NCI-H128 (cell line): ENCODE measurements at regions not wholly inside any gene's neighbourhood (a gene's known extent, or its start where the extent isn't known, plus 50 kb on each side); places are given as distances from the start of the nearest gene placed in this dataset.

Experiments used
- DNase-seq: peaks from one replicate; lab custom pipeline; 2025; ENCODE audit not compliant: unreplicated experiment; lab: John Stamatoyannopoulos, UW

DNA sequence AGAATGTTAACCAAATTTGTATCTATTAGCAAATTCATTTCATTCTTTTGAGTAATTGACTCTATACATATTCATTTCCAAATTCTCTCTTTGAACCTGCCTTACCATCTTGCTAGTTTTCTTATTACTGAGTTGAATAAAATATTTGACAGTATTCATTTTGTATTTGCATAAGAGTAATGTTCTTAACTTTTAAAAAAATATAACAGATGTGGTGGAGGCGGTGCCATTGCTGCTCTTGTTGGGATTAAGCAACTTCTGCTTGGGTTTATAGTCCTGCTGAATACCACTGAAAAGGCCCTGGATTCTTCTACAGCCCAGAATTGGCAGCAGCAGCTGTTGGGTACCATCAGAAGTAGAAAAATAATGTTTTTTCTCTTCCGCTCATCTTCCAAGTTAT lies 148.9 kb upstream of the PEX5L start:
- no peak for DNase-seq

DNA sequence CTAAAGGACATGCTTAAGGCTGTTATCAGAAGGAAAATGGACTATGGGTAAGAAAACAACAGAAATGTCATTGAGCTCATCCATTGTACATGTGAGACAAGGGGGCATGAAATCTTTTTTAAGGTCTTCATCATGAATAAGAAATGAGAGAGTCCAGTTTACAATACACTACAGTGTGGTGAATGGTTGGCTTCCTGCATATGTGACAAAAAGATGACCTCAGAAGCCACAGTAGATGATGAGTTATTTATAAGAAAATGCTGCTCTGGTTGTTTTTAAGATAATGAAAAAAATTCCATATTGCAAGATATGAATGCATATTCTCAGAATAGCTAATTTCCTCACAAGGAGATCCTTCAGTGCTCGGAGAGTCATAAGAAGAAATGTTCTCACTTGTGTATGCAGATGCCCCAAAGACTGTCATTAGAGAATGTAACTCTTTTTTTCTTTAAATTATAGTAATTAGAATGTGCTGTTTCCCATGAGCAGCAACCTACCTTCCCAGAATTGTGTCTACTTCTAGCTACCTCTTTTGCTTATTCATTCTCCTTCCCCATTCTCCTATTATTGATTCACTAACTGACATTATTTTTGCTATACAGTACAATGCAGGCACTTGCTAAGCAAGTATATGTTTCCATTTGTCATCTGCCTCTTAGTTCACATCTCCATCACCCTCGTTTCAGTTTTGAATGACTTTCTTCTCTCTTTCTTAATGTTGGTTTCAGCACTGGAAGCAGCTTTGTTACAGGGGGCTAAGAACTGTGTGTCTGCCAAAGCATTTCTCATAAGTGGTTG lies 152.0 kb upstream of the PEX5L start:
- no peak for DNase-seq

DNA sequence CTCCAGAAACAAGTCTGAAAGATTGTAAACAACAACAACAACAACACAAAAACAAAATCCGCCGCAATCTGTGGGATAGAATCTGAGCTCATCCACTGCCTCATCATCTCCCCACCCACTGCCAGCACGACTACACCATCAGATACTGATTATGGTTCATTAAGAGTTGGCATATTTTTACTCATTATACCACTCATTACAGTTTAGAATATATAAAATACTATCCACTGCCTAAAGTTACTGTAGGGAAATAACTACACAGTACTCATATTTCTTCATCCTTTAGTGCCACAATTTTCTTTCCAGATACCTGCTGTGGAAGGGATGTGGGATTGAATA lies 152.5 kb upstream of the PEX5L start:
- no peak for DNase-seq

DNA sequence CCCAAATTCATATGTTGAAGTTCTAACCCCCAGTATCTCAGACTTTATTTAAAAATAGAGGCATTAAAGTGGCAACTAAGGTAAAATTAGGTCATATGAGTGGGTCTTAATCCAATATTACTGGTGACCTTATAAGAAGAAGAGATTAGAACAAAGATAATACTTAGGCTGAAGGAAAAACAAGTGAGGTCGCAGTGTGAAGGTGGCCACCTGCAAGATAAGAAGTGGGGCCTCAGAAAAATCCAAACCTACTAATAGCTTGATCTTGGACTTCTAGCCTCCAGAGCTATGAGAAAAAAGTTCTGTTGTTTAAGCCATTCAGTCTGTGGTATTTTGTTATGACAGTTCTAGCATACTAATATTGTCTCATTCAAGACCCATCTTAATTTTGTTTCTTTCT lies 159.9 kb upstream of the PEX5L start:
- no peak for DNase-seq

DNA sequence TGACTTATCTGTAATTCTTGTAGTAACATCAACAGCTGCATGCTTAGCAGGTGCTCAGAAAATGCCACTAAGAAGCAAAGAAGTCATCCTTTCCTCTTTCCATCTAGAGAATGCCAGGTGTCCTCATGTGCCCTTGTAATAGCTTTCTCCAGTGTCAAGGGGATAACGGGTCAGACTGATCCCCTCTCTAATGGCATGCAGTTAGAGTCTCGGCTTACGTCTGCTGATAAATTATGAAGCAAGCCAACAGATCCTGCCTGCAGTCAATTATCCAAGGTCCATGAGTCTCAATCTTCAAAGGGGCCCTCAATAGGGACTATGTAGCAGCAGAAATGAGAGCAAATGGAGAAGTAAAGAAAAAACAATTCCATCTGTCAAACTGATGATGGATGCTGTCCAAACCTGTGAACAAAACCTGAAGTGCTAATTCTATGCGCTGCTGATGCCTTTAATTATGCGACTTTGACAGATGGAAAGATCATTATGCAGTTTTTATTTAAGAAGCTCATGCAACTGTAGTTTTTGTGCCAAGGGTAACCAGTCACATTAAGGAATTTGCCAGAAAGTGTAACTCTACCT lies 162.8 kb upstream of the PEX5L start:
- no peak for DNase-seq

DNA sequence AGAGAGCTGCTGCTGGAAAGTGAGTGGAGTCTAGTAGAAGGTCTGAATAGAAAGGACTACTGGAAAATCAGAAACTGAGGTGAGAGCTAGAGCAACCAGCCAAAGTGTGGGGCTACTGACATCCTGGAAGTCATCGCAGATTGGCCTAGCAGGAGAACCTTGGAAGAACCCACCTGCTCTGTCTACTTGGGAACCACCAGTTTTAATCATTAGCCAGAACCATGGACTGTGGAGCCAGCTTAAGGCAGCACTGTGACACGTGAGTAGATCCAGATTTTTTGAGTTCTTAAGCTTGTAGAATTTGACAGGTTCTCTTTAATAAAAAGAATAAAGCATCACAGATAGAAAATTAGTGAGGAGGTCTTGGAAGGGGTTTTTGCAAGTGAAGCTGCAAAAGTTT lies 179.1 kb upstream of the PEX5L start:
- no peak for DNase-seq

DNA sequence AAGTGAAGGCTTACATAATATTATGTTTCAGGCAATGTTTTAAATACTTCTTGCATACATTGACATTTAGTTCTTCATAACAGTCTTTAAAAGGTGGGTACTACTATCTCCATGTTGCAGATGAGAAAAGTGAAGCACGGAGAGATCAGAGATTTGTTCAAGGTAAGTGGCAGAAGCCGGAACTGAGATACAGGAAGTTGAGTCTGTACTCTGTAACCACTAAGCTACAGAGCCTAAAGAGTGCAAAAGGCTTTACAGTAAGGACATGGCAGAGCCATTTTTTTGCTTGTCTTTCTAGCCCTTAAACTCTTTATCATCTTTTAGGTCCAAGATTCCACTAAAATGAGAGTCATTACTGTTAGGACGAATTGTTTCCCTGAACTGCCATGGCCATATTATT lies 186.5 kb upstream of the PEX5L start:
- no peak for DNase-seq

DNA sequence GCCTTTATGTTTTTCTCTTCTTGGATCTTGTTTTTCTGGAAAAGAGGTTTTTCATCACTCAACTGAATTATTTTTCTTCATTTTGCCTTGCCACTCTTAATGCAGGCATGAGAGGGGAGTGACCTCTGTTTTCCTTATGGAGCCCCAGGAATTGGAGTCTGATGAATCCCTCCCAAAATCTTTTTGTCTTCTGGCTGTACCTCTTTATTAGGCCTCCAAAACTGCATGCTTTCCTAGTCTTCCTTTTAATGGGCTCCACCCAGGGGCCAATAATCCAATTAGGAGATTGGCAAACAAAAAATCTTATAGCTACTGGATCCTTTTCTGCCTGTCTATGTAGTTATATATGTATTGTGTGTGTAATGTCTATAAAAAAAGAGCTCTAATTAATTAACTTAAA lies 192.4 kb upstream of the PEX5L start:
- DNase-seq, result no peak

DNA sequence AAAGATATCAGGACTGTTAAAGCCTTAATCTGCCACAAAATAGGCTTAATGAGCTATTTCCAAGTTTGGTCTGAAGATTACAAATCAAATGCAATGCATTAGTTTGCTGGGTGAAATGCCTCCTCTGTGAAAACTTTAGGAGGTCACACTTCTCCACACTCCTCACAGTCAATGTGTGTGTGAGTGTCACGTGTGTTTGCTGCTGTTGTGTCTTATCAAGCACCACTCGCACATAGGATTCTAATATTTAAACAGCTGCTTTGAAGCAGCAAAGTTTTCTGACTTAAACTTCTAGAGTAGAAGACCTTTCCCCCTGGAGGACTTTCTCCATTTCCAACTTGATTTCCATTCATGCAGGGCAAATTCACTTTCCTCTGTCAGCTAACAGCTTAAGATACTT lies 203.2 kb upstream of the PEX5L start:
- DNase-seq, result no peak

DNA sequence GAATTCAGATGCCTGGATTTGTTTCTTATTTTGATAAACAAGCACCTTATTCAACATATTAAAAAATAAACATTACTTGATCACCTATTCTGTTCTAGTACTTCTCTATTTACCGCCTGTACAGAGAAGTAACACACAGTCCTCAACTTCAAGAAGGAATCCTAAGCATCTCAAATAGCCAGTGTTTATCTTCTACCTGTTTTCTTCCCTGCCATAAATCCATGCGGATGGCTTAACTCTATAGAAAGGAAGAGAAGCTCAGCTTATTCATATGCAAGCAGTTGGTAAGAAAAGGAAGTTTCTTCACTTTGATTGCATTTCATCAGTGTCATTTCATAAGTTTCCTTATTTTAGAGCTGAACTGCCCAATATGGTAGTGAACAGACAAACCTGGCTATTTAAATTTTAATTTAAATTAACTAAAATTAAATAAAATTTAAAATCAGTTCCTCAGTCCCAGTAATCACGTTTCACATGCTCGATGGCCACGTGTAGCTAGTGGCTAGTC lies 210.0 kb upstream of the PEX5L start:
- no peak for DNase-seq

DNA sequence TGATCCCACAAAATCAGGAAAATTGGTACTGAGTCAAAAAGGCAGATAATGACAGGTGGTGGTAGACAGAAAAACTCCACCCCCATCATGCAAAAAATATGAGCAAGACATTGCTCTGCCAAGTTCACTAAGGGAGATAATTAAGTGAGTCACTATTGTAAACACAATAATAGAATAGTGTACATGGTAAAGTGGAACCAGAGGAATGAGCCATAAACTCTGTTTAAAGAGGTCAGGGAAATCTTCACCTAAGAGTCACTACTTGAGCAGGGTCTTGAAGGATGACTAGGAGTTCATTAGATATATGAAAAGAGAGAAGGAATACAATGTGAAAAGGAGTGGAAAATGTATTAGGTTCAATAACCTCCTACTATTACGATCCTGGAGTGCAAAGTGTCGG lies 213.4 kb upstream of the PEX5L start:
- DNase-seq, result no peak

DNA sequence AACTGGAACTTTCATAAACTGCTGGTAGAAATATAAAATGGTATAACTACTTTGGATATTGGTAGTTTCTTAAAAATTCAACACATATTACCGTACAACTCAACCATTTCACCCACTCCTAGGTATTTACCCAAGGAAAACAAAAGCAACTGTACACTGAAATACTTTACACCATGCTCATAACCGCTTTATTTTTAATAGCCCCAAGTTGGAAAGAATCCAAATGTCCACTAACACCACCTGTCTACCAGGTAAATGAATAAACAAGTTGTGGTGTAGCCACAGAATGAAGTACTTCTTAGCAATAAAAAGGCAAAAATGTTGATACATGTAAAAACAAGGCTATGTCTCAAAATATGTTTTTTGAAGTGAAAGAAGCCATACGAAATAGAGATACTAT lies 215.9 kb upstream of the PEX5L start:
- DNase-seq, result peak; percentile 12

DNA sequence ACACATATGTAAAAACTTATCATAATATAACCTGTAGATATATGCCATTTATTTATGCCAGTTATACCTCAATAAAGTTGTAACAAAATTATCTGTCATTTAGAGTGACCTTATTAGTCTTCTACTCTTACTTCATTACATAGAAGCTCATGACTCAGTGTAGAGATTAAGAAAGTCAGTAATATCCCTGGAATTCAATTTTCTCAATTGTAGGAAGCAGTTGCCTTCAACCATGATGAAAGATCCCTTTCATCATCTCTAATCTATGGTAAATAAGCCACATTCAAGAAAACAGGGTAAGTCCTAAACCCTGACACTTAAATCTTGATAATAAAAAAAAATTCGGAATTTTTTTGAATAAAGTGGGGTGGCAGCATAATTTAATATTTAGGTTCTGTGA lies 216.5 kb upstream of the PEX5L start:
- no peak for DNase-seq

DNA sequence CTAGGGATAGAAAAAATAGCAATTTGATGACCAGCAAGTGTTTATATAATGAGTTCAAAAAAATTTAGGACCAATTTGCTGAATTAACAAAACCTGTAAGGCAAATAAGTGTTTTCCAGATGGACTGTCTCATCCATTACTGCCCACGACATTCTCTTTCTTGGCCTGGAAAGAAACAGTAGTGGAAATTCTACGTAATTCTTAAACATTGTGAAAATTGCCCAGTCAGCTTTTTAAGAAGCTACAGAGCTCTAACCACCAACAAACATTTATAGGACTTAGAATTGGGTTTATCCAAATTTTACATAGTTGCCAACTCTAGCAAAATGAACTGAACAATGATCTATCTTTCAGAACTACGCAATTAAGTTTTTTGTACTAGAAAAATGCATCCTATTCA lies 227.7 kb upstream of the PEX5L start:
- DNase-seq, result no peak

DNA sequence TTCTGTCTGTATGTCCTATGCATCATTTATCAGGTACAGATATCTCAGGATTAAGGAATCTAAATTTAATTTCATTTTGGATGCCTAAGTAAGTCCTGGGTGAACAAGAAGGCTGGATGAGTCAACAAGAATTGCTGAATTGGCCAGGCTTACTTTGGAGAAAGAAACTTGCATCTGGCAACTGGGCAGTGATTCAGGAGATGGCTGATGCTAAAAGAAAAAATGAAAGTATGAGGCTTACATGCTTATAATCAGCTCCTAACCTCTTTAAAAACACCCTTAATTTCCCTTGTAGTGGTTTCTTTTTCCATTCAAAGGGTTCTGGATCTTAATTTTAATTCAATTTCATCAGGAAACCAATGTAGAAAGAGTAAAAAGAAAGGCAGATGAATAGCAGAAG lies 228.8 kb upstream of the PEX5L start:
- no peak for DNase-seq

DNA sequence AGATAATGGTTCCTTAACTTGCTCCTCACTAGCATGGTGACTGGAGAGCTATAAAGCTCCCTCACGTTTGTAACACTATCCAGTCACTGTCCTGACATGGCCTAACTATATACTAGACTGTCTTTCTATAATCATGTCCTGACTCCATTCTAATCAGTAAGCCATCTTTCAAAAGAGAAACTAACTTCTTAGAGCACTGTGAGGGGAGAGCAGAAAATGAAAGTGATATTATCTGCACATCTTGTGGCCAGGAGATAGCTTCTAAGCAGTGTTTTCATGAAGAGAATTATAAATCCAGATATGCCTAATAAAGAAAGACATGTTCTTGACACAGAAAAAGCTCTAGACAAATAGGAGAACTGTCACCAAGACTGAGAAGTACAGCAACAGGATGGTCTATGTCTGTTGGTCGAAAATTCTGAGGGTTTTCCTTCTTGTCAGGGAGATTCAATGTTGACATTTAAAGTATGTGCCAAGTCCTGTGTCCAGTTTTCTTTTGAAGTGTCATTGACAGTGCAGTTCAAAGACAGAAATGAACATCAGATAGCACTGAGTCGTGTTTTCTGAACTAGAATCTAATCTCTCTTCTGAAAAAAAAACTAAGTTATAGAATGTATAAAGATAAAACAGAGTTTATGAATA lies 230.6 kb upstream of the PEX5L start:
- DNase-seq, result no peak

DNA sequence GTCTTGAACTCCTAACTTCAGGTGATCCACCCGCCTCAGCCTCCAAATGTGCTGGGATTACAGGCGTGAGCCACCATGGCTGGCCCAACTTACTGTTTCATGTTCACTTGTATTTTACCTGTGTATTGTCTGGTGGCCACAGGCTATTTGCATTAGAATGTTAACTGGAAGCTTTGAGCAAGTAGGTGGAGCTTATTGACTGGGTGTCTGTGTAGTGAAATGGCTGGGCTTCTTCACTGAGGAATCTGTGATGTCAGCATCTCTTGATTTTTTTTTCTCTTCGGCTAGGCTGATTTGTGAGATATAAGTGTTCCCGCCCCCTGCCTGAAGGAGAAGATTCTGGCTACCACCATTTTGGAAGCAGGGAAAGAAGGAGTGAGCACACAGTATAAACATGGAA lies 237.8 kb upstream of the PEX5L start:
- no peak for DNase-seq

DNA sequence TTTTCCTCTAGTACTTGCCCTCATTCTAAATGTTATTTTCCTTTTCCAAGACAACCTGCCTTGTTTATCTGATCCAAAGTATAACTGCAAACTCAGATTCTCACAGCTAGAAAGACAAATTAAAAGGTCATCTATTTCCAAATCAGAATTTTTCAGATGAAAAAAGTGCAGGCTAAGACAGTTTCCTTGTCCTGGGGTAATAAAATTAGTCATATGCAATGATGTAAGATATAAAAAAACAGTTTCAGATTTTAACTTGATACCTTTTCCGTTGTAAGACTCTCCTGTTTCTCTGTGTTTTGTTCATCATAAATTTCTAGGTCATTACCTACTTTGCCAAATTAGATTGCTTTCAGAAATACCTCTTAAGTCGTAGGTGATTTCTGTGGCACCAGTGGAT lies 238.4 kb upstream of the PEX5L start:
- no peak for DNase-seq

DNA sequence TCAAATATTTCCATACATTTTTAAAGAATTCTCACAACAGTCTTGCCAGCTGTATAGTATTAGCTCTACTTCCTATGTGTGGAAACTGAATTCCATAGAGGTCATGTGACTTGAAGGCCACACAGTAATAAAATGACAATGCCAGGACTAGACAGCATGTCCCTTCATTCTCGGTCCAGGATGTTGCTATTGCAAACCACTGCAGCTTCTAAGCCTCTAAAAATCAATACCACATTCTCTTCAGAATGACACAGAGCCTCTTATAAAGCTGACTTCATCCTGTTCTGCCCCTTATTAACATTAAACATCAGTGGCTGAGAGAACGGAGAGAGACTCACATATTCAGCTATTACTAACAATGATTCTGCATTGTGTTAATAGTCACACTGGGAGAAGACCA lies 240.3 kb upstream of the PEX5L start:
- no peak for DNase-seq

DNA sequence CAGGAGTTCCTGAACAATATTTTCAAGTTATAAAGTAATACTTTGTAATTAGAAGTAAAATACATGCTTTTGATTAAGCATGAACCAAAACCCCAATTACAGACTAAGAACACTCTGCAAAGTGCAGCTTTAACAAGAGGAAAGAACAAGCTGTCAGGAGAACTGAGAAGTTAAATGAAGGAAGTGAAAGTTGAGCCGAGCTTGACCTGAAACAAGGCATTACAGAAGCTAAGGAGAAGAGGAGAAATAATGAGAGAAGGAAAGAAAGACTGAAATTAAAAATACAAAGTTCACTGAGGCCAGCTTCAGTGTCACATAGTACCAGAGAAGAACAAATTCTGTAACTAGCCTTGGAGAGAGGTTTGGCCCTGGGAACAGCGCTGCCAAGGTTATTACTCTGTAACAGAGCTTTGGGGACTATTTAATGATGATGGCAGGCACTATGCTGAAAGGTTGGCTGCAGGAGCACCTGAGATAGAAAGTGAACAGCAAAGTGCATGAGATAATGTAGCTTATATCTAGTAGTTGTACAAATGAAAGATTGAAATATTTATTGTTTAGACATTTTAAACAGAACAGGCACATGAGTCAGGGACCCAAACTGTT lies 241.9 kb upstream of the PEX5L start:
- DNase-seq, result no peak

DNA sequence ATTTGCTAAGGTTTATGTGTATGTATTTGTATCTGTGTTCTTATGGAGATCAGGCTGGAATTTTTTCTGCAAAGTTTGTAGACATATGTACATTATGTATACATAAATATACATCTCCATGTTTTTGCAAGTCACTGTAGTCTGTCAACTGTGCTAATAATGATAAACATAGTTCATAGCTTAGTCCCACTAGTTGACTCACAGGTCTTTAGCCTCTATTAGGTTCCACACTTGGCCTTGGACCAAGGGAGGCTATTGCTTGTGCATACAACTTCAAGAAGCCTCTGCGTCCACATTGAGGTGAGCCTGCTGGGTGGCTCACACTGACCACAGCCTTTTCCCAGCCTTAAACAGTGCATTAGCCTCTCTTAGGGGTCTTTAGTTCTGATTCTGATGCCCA lies 243.8 kb upstream of the PEX5L start:
- no peak for DNase-seq

DNA sequence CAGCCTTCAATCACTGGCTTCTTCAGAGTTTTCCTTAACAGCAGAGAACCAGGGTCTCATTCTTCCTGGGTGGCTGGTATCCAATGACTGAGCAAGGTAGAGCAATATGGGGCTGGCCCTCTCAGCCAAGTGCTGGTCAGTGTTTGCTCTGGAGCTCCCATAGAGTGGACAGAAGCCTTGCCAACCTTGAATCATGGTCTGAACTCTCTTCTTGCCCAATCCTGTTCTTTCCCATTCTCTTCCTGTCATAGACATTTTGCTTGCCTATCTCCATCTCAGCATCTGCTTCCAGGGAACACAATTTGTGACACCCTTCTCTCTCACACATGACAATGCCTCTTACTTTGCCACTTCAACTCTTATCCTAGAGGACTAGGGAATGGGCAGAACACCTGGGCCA lies 245.6 kb upstream of the PEX5L start:
- no peak for DNase-seq
